ENCODE measurements at regions not wholly inside any gene's neighbourhood (a gene's known extent, or its start where the extent isn't known, plus 50 kb on each side); places are given as distances from the start of the nearest gene placed in this dataset.

GRCh38 chr7:26492816-26493215 is 201.2 kb downstream of the SNX10 start:
- TF ChIP-seq POLR2AphosphoS5 (IDR thresholded peaks at IDR 0.05) (no peak), CTCF (IDR thresholded peaks at IDR 0.05) (no peak)

Measured in prostate gland (tissue), 2 donors.